HG03378 (cell line): ENCODE measurements at regions not wholly inside any gene's neighbourhood (a gene's known extent, or its start where the extent isn't known, plus 50 kb on each side); places are given as distances from the start of the nearest gene placed in this dataset.

Experiments used
- ATAC-seq: cut with Tn5 transposase; IDR thresholded peaks from one replicate; pipeline ENCODE4 v1.9.1; 2021; ENCODE audit warnings: mild to moderate bottlenecking, moderate library complexity; ENCODE audit not compliant: unreplicated experiment

DNA sequence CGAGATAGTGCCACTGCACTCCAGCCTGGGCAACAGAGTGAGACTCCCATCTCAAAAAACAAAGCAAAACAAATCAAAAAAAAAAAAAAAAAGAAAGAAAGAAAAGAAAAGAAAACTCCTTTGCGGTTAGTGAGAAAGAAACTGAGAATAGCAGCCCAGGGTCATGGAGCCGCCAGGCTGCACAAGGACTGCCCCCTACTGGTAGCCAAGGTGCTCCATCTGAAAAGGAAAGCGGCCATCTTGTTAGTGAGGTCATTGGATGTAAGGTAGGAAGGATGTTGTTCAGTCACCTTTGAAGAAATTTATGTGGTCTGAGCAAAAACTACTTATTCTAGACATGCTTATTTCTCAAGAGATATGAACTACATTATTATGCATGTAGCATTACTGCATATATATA lies 660.6 kb upstream of the TENM3 start:
- no peak for ATAC-seq

DNA sequence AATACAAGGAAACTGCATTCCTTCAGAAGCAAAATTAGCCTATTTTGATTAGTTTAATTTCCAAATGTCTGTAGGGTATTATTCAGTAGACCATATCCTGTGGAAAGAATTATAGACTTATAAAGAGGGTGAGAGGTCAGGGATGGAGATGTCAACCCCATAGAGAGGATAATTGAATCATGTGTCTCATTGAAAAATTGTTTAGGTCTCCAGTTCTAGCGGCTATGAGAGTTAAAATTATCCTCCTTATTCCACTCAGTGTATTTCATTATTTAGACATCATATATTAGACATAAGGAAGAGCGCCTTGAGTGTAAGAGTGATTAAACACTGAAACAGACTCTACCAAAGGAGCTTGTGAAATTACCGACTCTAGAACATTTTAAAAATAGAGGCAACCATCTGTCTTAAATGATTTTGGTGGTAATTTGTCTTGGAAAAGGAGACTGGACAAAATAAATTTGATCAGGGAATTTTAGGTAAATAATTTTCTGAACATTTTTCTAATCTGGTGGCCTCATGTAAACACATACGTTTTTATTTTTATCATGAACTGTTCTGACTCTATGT lies 654.4 kb upstream of the TENM3 start:
- ATAC-seq, result no peak

DNA sequence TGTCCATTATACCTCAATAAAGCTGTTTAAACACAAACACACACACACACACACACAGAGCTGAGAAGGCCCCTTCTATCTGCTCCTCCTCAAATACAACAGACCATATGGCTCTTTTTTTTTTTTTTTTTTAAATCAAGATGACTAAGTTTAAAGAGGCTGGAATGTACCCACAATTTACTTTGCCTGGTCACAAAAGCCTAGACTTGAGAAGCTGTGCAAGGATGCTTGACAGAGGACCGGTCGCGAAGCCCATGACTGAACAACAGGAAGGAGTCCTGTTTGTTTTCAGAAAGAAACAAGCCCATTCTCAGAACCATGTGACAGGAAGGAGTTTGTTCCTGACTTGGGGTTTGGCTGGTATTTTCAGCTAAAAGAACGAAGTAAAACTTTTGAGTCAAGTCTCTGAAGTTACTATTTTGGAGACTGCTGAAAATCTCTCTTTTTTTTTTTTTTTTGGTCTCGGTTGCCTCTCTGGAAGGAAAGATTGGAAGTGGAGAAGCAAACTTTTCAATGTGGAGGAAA lies 650.9 kb upstream of the TENM3 start:
- ATAC-seq, result no peak

DNA sequence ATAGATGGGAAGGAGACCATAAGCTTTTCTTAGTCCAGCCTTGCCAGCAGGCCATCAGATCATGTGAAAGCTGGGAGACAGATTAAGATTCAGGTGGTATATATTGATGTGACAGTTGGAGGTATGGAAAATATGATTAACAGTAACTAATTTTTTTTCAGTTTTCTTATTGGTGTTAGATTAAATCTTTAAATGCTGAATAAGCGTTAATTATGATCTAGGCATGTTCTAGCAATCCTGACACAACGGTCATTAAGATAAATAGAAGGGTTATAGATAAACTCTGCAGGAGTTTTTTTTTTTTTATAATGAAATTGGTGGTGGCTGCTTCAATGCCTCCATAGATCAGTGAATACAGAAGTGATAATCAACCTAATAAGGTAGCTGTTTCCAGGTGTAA lies 649.5 kb upstream of the TENM3 start:
- no peak for ATAC-seq

DNA sequence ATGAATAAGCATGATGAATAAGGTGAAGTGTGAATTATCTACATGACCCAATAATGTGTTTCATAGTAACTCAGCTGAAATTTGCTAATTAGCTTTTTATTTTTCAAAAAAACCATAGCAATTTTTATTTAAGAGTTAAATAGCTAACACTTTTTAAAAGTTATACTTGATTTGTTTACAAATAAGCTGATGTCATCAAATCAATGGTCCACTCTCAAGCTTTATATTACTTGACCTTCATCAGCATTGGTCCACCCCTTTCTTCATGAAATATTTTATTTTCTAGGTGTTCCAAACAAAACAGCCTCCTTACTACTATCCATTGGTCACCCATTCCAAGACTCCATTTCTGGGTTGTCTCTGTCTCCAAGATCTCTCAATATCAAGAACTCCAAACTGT lies 649.0 kb upstream of the TENM3 start:
- ATAC-seq, result no peak

DNA sequence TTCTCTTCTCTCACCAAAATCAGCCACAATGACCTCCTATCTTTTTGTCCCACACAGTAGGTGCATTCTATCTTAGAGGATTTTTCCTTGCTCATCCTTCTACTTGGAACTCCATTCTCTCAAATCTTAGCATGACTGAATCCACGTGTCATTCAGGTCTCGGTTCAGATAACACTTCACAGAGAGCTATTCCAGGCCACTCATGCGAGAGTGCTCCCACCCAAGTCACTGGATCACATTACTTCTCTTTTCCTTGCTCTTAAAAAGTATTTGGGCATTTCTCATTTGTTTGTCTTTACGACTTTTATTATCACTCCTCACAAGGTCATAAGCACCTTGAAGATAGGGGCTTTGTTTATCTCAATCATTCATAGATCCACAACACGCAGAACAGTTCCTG lies 647.5 kb upstream of the TENM3 start:
- no peak for ATAC-seq

DNA sequence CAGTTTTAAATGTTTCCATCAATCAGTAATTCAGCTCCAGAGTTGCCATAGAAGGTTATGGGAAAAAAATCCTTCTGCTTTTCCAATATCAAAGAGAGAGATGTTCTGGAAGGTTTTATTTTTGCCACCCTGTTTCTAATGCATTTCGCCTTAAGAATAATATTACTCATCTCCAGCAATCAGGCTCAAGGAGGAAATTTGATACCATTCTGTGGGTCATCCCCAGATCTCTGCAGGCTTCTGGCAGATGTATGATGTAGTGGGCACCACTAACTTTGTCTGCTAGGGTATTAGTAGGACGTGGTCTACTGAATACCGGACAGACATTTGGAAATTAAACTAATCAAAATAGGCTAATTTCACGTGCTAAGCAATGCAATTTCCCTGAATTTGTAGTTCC lies 645.4 kb upstream of the TENM3 start:
- no peak for ATAC-seq

DNA sequence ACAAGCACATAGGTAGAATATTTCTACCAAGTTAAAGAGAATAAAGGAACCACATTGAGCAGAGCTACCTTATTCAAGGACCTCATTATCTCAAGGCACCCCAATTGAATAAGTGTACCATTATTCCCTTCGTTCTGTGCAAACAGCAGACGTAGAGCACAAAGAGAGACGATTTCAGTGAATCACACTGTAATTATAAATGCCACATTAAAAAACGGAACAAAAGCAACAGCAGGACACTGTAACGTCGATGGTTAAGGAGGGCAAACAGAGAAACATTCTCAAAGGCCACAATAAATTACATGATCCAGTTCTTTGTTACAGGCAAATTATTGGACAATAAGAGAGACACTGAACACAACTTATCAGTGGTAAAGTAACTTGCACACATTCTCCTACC lies 644.1 kb upstream of the TENM3 start:
- no peak for ATAC-seq

DNA sequence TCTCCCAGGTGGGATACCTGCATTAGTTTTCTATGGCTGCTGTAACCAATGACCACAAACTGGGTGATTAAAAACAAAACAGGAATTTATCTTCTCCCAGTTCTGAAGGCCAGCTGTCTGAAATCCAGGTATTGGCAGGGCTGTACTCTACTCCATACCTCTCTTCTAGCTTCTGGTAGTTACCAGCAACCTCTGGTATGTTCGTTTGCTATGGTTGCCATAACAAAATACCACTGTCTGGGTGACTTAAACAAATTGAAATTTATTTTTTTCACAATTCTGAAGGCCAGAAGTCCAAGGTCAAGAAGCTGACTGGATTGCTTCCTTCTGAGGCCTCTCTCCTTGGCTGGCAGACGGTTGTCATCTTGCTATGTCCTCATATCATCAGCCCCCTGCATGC lies 642.1 kb upstream of the TENM3 start:
- no peak for ATAC-seq

DNA sequence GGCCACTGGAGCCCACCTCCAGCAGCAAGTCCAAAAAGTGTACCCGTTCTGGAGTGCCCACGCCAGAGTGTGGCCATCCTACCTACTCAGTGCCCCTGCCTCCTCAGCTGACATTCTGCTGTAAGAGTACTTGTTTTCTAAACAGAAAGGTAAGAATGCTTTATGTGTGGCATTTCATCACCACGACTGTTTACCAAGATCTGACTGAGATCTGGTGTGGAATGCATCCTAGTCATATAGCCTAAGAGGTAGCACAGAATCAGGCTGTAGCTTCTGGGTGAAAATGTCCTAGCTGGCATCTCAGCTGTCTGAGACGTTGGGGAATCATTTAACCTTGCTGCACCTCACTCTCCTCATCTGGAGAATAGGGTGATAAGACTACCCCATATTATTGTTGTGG lies 638.7 kb upstream of the TENM3 start:
- no peak for ATAC-seq

DNA sequence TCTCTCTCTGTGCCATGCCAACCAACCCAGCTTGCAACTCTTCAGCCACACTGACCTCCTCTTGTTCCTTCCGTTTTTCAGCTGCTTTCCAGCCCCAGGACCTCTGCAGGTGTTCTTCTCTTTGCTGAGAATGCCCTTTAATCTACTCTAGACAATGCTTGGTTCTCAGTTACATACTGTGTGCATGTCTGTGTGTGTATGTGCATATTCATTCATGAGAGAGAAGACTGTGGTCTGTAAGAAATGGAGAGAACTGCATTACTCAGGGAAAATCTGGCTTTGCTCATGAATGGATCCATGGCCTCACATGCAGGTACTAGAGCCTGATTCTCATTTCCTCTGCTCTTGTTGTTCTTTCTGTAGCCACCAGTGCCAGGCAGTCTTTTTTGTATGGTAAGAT lies 636.9 kb upstream of the TENM3 start:
- ATAC-seq, result no peak

DNA sequence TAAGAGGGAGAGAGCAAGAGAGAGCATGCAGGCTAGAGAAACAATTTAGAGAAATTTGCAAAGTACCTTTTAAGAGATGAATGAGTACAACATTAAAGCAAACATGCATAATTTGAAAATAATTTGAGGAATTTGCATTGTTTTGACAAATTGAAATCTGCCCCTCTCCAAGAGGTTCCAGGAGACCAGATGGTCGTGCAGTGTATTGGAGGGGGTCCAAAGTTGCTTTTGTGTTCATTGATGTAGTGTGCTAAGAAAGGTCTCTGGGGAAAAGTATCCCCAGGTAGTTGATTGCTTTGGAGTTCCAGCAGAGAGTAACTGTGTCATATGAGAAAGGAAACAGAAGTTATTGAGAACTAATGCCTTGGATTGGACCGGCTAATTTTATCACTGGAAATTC lies 635.0 kb upstream of the TENM3 start:
- ATAC-seq, result no peak

DNA sequence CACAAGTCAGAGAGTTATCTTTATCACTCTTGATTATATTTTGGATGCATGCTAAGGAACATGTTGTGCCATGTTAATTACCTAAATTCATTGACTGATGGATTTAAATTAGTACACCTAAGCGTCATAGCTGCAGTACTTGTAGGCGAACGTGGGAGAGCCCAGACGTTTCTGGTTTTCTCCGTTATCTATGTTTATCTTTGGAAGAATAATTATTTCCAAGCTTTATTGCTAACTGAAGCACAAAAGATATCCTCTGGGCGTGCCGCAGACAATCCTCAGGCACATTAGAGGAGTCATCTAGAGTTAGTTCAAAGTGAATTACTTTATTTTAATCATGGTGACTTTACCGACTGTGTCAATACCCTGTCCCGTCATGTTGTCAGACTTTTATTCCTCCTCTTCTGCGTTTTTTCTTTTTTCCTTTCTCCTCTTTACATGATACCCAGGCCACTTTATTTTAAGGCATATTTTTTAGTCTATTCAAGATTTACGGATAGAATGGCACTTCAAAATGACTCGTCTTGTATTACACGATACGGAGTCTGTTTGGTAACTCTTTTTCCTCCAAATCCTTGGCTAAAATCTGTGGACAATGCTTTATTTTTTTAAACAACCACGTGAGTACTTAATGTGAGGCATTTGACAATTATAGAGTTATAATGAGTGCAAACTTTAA lies 632.0 kb upstream of the TENM3 start:
- ATAC-seq, result no peak

DNA sequence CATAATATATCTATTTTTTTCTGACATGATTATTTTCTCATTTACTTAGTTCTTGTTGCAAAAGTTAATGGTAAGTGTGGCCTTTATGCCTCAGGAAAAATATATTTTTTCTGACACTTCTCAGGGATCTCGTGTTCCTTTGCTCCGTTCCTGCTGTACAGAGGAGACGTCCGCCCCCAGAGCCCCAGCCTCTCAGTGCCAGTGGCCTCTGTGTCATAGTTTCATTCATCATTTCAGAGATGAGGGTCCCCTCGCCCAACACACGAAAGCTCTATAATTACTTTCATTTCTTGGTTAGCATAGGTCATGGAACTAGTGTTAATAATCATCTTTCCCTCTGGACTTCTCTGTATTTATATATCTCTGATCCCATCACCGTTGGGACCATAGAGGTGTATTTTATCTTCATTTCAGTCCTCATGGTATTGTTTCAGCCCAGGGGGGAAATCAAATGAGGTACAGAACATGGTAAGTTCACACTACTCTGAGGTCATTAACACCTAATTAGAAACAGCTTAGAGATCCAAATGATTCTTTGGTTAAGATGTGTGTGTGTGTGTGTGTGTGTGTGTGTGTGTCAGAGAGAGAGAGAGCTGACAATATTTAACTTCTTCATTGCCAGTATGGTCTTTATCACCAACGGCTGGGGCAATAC lies 631.1 kb upstream of the TENM3 start:
- ATAC-seq, result no peak

DNA sequence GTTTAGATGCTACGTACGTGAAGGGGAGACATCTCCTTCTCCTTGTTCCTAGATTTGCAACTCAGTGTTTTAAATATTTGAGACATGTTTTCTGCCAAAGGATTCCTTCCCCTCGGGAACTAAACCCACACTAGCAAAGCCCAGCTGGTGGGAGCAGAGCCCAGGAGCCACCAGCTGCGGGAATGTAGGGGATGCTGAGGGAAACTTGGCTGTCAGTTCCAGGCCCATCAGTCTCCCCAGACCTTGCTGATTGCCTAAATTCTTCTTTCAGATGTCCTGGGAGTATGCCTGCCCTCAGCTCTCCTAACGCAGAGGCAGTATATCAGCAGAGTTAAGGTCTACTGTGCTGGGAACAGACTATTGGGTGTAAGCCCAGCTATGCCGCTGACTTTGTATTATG lies 630.0 kb upstream of the TENM3 start:
- no peak for ATAC-seq

DNA sequence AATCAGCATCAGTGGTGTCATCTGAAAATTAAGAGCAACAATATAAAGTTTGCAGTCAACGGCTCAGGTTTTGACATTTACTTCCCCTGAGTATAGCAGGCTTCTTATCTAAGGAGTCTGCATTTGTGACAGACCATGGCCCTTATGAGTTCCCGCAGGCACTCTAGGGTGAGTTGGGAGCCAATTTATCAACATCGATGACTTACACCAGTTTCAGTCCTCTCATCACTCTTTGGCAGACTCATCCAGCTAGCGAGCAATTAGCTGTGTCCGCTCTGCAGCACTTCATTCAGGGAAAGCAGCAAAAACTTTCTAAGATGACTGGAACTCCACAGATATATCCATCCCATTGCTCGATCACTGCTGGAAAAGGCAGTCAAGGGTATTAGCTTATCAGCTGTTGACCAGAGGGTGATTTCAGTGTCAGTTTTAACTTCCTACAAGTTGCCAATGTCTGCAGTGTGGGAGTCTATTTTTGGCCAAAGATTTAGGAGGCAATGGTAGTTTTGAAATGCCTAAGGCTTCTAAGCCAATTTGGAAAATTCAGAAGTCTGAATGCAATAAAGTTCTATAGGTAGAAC lies 625.1 kb upstream of the TENM3 start:
- ATAC-seq, result no peak

DNA sequence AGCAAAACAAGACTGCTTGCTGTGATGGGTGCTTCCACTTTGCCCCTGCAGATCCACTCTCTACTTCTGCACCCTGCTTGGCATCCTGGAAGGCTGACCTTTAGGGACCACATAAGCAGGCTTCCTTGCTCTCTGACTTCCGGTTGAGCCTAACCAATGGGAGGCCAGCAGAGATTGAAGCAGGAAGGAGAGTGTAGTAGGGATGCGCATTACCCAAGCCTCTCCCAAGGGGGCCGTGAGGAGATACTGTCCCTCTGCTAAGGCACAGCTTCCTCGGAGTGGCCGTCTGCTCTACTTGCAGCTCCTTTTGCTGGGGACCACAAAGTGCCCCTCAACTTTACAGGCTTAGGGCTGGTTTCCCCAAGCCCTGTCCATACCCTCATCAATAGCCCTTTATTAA lies 624.3 kb upstream of the TENM3 start:
- ATAC-seq, result no peak

DNA sequence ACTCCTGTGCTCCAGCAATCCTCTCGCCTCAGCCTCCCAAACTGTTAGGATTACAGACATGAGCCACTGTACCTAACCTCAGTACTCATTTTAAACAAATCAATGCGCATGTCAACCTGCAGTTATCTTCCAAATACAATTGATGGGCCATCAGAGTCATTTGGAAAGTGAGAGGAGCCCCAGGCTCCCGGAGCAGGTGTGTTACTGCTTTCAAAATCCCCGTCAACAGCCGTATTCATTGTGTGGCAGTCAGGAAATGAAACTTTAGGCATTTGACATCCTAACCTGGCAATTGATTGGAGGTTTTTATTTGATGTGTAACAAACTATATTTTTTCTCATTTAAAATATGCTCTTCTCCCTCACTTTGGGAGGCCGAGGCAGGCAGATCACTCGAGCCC lies 623.6 kb upstream of the TENM3 start:
- no peak for ATAC-seq

DNA sequence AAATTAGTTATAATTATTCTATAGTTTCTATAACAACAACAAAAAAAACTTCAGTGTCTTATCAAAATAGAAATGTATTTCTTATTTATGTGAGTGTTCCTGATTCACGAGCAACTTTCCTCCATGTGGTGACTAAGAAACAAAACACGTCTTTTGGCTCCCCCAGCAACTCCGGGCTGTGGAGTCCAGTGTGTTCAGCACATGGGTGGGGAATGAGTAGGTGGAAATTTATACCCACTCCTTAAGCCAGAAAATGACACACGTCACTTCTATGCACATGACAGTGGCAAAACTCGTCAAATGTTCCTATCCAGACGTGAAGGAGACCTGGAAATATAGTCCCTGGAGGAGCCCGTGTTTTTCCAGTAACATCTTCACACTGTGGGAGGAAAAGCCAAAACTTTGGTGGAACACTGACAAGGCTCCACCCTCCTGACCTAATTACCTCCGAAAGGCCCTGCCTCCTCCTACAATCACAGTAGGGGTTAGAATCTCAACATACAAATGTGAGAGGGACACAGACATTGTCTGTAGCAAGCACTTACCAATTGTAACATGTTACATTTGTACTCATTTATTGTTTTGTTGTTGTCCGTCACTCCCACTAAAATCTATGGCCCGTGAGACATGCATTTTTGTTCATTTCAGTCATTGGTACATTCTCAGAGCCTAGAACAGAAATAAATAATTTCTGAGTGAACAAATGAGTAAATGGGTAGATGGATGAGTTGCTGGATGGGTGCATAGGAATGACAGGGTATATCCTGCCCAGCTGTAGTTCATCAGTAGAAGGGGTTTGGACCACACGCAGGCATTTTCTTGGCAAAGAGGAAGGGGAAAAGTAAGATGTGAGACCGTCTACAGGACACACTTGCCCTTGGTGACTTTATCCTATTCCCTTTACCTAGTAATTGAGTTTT lies 605.8 kb upstream of the TENM3 start:
- no peak for ATAC-seq

DNA sequence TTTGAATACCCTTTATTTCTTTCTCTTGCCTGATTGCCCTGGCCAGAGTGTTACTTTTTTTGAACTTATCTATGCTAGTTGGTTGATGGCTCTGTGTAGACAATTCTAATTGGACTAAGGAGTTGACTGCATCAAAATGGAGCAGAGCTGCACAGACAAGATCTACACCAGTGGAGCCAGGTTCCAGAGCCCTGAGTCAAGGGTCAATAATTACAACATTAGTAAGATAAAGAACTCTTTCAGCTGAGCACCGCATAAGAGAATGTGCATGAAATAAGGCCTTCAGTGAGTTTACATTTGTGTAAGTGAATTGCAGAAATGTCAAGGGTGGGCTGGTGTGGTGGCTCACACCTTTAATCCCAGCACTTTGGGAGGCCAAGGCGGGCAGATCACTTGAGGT lies 599.7 kb upstream of the TENM3 start:
- no peak for ATAC-seq

DNA sequence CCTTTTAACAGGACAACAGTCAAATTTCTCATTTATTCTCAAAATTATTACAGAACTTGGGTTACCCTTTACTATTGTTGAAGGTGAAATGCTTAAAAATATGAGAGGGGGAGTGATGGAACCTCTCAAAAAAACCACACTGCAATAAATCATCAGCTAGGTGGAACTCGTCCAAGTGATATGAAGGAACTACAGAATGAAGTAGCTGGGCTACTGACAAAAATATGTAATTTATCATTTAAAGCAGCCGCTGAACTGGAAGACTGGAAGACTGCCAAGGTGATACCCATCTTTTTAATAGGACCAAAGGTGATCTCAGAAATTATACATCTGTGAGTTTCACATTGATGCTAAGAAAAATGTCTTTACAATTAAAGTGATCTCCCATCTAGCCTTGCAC lies 597.7 kb upstream of the TENM3 start:
- ATAC-seq, result no peak
